ENCODE measurements at regions not wholly inside any gene's neighbourhood (a gene's known extent, or its start where the extent isn't known, plus 50 kb on each side); places are given as distances from the start of the nearest gene placed in this dataset.

DNA sequence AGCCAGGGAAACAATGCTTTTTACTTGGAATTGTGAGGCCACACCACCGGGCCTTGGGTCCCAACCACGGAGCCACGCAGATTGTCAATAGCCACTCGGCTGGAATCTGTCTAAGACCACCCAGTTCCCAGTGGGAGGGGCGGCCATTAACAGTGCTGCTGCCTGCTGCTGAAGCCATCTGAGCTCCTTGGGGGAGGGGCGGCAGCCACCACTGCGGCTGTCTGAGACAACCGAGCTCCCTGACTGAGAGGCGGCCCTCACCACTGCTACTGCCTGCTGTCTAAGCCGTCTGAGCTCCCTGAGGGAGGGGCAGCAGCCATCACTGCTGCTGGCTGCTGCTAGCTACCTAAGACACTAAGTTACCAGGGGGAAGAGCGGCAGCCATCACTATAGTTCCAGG, 64.3 kb downstream of the DMRTA2 start:
- H3K4me3 ChIP-seq (ENCODE audit: low read length): no peak overlapping the region
- DNase-seq (ENCODE audit: low read depth): no peak
- TF ChIP-seq, protein P1, sequence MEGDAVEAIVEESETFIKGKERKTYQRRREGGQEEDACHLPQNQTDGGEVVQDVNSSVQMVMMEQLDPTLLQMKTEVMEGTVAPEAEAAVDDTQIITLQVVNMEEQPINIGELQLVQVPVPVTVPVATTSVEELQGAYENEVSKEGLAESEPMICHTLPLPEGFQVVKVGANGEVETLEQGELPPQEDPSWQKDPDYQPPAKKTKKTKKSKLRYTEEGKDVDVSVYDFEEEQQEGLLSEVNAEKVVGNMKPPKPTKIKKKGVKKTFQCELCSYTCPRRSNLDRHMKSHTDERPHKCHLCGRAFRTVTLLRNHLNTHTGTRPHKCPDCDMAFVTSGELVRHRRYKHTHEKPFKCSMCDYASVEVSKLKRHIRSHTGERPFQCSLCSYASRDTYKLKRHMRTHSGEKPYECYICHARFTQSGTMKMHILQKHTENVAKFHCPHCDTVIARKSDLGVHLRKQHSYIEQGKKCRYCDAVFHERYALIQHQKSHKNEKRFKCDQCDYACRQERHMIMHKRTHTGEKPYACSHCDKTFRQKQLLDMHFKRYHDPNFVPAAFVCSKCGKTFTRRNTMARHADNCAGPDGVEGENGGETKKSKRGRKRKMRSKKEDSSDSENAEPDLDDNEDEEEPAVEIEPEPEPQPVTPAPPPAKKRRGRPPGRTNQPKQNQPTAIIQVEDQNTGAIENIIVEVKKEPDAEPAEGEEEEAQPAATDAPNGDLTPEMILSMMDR (IDR thresholded peaks at IDR 0.05; ENCODE audit: insufficient read depth, low read depth, low read length, missing control alignments): no peak

- H3K4me3 ChIP-seq (ENCODE audit: low read length): no peak overlapping the region
- DNase-seq (ENCODE audit: low read depth): no peak
- TF ChIP-seq, protein P1 (IDR thresholded peaks at IDR 0.05; ENCODE audit: insufficient read depth, low read depth, low read length, missing control alignments): no peak
Measured at GRCh38 chr1:50357186-50357585, 66.1 kb downstream of the DMRTA2 start.

- no peak overlapping the region for H3K4me3 ChIP-seq (ENCODE audit: low read length)
- TF ChIP-seq, protein P1 (IDR thresholded peaks at IDR 0.05; ENCODE audit: insufficient read depth, low read depth, low read length, missing control alignments): no peak
- DNase-seq (ENCODE audit: low read depth): no peak
Measured at GRCh38 chr1:50354813-50355212, 68.4 kb downstream of the DMRTA2 start.

DNA sequence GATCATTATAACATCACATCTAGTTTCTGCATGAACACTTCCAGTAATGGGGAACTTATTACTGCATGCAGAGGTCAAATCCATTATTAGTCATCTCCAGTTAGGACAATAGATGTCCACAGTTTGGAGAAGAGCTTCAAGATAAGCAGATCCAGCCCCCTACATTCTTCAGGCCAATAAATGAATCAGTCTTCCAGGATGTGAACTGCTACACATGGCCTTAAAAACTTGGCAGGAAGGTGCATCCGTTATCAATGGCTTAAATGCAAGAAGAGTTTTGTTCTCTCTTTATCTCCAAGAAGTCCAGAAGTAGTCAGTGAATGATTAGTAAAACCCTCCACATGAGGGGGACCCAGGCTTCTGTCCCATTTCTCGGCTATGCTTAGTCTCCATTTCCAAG, 70.8 kb downstream of the DMRTA2 start:
- no peak for DNase-seq (ENCODE audit: low read depth)
- H3K4me3 ChIP-seq (ENCODE audit: low read length): no peak overlapping the region
- TF ChIP-seq, protein P1 (IDR thresholded peaks at IDR 0.05; ENCODE audit: insufficient read depth, low read depth, low read length, missing control alignments): no peak

DNA sequence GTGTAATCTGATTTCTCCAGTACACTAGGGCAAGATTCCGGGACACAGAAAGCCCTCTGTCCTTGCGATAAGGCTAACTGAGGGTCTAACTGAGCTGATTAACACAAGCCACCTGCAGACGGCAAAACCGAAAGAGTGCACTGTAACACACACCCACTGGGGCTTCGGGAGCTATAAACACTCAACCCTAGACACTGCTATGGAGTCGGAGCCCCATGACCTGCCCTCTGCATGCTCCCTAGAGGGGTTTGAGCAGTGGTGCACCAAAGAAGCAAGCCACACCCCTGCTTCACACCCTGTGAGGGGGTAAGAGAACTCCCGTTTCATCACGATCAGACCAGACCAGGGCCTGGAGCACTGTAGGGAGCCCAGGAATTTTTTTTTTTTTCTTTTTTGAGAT, 72.4 kb downstream of the DMRTA2 start:
- no peak overlapping the region for H3K4me3 ChIP-seq (ENCODE audit: low read length)
- DNase-seq (ENCODE audit: low read depth): no peak
- TF ChIP-seq, protein P1 (IDR thresholded peaks at IDR 0.05; ENCODE audit: insufficient read depth, low read depth, low read length, missing control alignments): no peak

- TF ChIP-seq, protein P1 (IDR thresholded peaks at IDR 0.05; ENCODE audit: insufficient read depth, low read depth, low read length, missing control alignments): no peak
- DNase-seq (ENCODE audit: low read depth): no peak
- H3K4me3 ChIP-seq (ENCODE audit: low read length): no peak overlapping the region
Measured at GRCh38 chr1:50350421-50350820, 72.8 kb downstream of the DMRTA2 start.

GRCh38 chr1:50349242-50349565, 74.0 kb downstream of the DMRTA2 start:
- TF ChIP-seq, protein P1 (IDR thresholded peaks at IDR 0.05; ENCODE audit: insufficient read depth, low read depth, low read length, missing control alignments): no peak
- no peak overlapping the region for H3K4me3 ChIP-seq (ENCODE audit: low read length)
- DNase-seq (ENCODE audit: low read depth): no peak

Measured in epithelial cell of esophagus (primary cell).